GM12873 (cell line): ENCODE measurements at regions not wholly inside any gene's neighbourhood (a gene's known extent, or its start where the extent isn't known, plus 50 kb on each side); places are given as distances from the start of the nearest gene placed in this dataset.

Source experiments
- CTCF ChIP-seq: IDR thresholded peaks from 2 replicates; pipeline ENCODE4 v1.5.1; 2012; ENCODE audit warnings: low read depth, mild to moderate bottlenecking, moderate library complexity, low read length, control low read depth; ENCODE audit not compliant: insufficient read depth; ENCODE audit errors: missing control alignments

GRCh38 chr14:80117876-80118275, 93.4 kb downstream of the DIO2 start:
- TF ChIP-seq CTCF, result no peak

- TF ChIP-seq CTCF, result no peak
These were observed 95.1 kb downstream of the DIO2 start for GRCh38 chr14:80116157-80116556.

GRCh38 chr14:80110721-80111120, 100.6 kb downstream of the DIO2 start:
- TF ChIP-seq CTCF, result no peak

GRCh38 chr14:80109055-80109454, 102.2 kb downstream of the DIO2 start:
- no peak for TF ChIP-seq CTCF

GRCh38 chr14:80108430-80108829, 102.9 kb downstream of the DIO2 start:
- no peak for TF ChIP-seq CTCF

- no peak for TF ChIP-seq CTCF
These were observed 105.8 kb downstream of the DIO2 start for GRCh38 chr14:80105488-80105994.

GRCh38 chr14:80101835-80102234, 109.5 kb downstream of the DIO2 start:
- TF ChIP-seq CTCF, result no peak
